ENCODE measurements at regions not wholly inside any gene's neighbourhood (a gene's known extent, or its start where the extent isn't known, plus 50 kb on each side); places are given as distances from the start of the nearest gene placed in this dataset.

DNA sequence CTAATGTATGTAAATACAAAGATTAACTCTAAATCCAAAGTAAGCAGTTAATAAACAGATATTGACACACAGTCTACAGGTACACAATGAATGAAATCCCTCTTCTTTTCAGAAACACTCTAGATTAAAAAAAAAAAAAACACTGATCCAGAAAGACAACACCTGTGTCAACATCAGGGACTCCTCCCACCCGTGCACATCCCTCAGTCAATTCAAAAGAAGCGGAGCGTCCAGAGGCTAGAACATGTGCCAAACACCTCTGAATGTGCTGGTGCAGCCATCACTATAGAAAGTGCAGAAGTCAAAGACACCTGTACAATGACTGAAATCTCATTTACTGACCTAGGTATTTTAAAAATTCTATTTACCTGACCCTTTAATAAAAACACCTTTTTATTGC lies 622.6 kb upstream of the ID2 start:
- WGBS = 85% methylated on average over 3 of the region's 3 CpGs
- Histone ChIP-seq H3K4me3 (no peak overlapping the region), H3K27ac (replicated peaks in 1 of 4) (no peak overlapping the region), H3K27me3 (no peaks in the 10 kb centered on the region), H3K4me1 (peaks cover 0 to 3% (median 0%) of the 10 kb centered on the region in 4 donors), H3K9me3 (no peaks in the 10 kb centered on the region), H3K36me3 (no peaks in the 10 kb centered on the region)
- TF ChIP-seq POLR2A (IDR thresholded peaks at IDR 0.05; ENCODE audit: low read depth) (no peak), POLR2AphosphoS5 (IDR thresholded peaks at IDR 0.05) (no peak), EP300 (IDR thresholded peaks at IDR 0.05) (no peak)
- TF ChIP-seq, protein P1, sequence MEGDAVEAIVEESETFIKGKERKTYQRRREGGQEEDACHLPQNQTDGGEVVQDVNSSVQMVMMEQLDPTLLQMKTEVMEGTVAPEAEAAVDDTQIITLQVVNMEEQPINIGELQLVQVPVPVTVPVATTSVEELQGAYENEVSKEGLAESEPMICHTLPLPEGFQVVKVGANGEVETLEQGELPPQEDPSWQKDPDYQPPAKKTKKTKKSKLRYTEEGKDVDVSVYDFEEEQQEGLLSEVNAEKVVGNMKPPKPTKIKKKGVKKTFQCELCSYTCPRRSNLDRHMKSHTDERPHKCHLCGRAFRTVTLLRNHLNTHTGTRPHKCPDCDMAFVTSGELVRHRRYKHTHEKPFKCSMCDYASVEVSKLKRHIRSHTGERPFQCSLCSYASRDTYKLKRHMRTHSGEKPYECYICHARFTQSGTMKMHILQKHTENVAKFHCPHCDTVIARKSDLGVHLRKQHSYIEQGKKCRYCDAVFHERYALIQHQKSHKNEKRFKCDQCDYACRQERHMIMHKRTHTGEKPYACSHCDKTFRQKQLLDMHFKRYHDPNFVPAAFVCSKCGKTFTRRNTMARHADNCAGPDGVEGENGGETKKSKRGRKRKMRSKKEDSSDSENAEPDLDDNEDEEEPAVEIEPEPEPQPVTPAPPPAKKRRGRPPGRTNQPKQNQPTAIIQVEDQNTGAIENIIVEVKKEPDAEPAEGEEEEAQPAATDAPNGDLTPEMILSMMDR (IDR thresholded peaks at IDR 0.05) = no peak
- intact Hi-C loops (cut with DNase I) = no loop called here
- no peak for DNase-seq (ENCODE audit: extremely low spot score)

- Histone ChIP-seq H3K4me3 (no peak overlapping the region), H3K27me3 (no peaks in the 10 kb centered on the region), H3K36me3 (no peaks in the 10 kb centered on the region), H3K9me3 (no peaks in the 10 kb centered on the region), H3K4me1 (peaks cover 0 to 3% (median 0%) of the 10 kb centered on the region in 4 donors), H3K27ac (replicated peaks in 1 of 4) (no peak overlapping the region)
- no peak for TF ChIP-seq POLR2AphosphoS5 (IDR thresholded peaks at IDR 0.05)
- no peak for DNase-seq (ENCODE audit: extremely low spot score)
- intact Hi-C loops (cut with DNase I) = no loop called here
- WGBS = 94% methylated on average over 4 of the region's 4 CpGs
Observed at GRCh38 chr2:8059794-8060193, 622.1 kb upstream of the ID2 start.

GRCh38 chr2:8061219-8061618 lies 620.6 kb upstream of the ID2 start:
- TF ChIP-seq, protein P1 (IDR thresholded peaks at IDR 0.05) = no peak
- no peak for TF ChIP-seq EP300 (IDR thresholded peaks at IDR 0.05)
- no peak for TF ChIP-seq POLR2A (IDR thresholded peaks at IDR 0.05; ENCODE audit: low read depth)
- no peak for TF ChIP-seq POLR2AphosphoS5 (IDR thresholded peaks at IDR 0.05)
- Histone ChIP-seq H3K27me3 (no peaks in the 10 kb centered on the region), H3K36me3 (no peaks in the 10 kb centered on the region), H3K27ac (replicated peaks in 1 of 4) (no peak overlapping the region), H3K4me1 (peaks cover 0 to 3% (median 0%) of the 10 kb centered on the region in 4 donors), H3K9me3 (no peaks in the 10 kb centered on the region), H3K4me3 (no peak overlapping the region)
- no peak for DNase-seq (ENCODE audit: extremely low spot score)
- intact Hi-C loops (cut with DNase I) = no loop called here
- WGBS = 82% methylated on average over 9 of the region's 9 CpGs

DNA sequence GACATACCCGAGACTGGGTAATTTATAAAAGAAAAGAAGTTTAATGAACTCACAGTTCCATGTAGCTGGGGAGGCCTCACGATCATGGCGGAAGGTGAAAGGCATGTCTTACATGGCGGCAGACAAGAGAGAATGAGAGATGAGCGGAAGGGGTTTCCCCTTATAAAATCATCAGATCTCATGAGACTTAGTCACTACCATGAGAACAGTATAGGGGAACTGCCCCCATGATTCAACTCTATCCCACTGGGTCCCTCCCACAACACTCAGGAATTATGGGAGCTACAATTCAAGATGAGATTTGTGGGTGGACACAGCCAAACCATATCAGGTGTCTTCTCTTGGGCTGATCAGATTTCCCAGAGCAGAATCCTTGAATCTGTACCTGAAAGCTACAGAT lies 617.3 kb upstream of the ID2 start:
- intact Hi-C loops (cut with DNase I) = no loop called here
- no peaks in the 10 kb centered on the region for H3K9me3 ChIP-seq
- 87% methylated on average over 5 of the region's 5 CpGs for WGBS
- no peak for TF ChIP-seq POLR2AphosphoS5 (IDR thresholded peaks at IDR 0.05)
- TF ChIP-seq, protein P1 (IDR thresholded peaks at IDR 0.05) = no peak
- TF ChIP-seq POLR2A (IDR thresholded peaks at IDR 0.05; ENCODE audit: low read depth) = no peak
- TF ChIP-seq EP300 (IDR thresholded peaks at IDR 0.05) = no peak
- H3K4me3 ChIP-seq = no peak overlapping the region
- no peak overlapping the region for H3K27ac ChIP-seq (replicated peaks in 1 of 4)
- no peak for DNase-seq (ENCODE audit: extremely low spot score)
- H3K4me1 ChIP-seq = no peaks in the 10 kb centered on the region
- H3K27me3 ChIP-seq = no peaks in the 10 kb centered on the region
- H3K36me3 ChIP-seq = no peaks in the 10 kb centered on the region

DNA sequence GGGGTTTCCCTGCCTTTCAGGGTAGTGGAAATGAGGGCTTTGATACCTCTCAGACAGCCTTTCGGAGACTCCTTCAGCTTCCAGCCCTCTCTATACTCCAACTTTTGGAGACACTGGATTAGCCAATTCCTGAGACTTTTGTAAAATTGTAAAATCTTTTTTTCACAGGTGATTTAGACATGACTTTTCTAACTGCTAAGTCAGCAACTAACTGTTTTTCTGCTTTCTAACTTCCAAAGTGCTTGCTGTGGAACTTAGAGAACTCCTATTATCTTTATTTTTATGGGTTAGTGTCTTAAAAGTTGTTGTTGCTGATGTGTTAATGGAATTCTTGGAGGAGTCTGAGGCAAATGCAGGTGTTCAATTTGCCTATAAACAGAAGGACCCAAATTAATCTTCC lies 616.7 kb upstream of the ID2 start:
- Histone ChIP-seq H3K9me3 (no peaks in the 10 kb centered on the region), H3K36me3 (no peaks in the 10 kb centered on the region), H3K27ac (replicated peaks in 1 of 4) (no peak overlapping the region), H3K27me3 (no peaks in the 10 kb centered on the region), H3K4me3 (no peak overlapping the region), H3K4me1 (no peaks in the 10 kb centered on the region)
- no peak for DNase-seq (ENCODE audit: extremely low spot score)
- intact Hi-C loops (cut with DNase I) = no loop called here
- no peak for TF ChIP-seq POLR2A (IDR thresholded peaks at IDR 0.05; ENCODE audit: low read depth)
- no peak for TF ChIP-seq EP300 (IDR thresholded peaks at IDR 0.05)
- TF ChIP-seq, protein P1 (IDR thresholded peaks at IDR 0.05) = no peak
- TF ChIP-seq POLR2AphosphoS5 (IDR thresholded peaks at IDR 0.05) = no peak
- WGBS = 100% methylated on average over 1 of the region's 1 CpG

Data from esophagus muscularis mucosa (tissue), 4 donors.